GM18867 (cell line): ENCODE measurements at regions not wholly inside any gene's neighbourhood (a gene's known extent, or its start where the extent isn't known, plus 50 kb on each side); places are given as distances from the start of the nearest gene placed in this dataset.
"Not testable (repeated sequence)": the region's sequence is repeated elsewhere in the genome, so short reads cannot be mapped to it uniquely, and the experiment has no call there.

Source experiments
- ATAC-seq: cut with Tn5 transposase; IDR thresholded peaks from one replicate; pipeline ENCODE4 v1.9.1; 2021; ENCODE audit warnings: mild to moderate bottlenecking, moderate library complexity; ENCODE audit not compliant: unreplicated experiment

GRCh38 chr5:87042554-87042953, 225.1 kb upstream of the RASA1 start:
- no peak for ATAC-seq

DNA sequence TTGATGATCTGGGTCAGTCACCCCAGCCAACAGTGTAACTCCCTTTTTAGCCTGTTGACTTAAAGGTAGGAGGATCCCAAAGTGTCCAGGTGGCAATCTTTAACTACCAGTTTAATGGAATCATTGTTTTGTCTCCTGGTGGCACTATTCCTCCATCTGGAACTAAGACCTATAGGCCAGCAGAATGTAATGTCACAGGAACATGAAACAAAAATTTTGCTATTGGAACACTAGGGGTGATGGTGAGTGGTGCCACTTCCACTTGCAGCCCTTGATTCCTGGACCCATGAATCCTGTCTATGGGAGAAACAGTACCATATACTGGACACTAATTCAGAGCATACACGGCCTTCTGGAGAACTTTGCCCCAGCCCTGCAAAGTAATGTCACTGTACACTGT, 219.5 kb upstream of the RASA1 start:
- ATAC-seq, result no peak

GRCh38 chr5:87049012-87049411, 218.7 kb upstream of the RASA1 start:
- not testable (repeated sequence) for ATAC-seq

DNA sequence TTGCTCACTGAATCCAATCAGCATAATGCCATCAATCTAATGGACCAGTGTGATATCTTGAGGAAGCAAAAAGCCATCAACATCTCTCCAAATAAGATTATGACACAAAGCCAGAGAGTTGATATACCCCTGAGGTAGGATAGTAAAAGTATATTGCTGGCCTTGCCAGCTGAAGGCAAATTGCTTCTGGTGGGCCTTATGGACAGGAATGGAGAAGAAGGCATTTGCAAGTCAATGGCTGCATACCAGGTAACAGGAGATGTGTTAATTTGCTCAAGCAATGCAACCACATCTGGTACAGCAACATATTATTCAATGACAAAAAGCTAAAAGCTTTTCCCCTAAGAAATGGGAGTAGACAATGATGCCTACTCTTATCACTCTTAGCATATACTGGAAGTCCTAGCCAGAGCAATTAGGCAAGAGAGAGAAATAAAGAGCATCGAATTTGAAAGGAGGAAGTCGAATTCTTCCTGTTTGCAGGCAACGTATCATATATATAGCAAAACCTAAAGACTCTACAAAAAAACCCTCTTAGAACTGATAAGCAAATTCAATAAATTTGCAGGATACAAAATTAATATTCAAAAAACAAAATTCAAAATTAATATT, 216.1 kb upstream of the RASA1 start:
- ATAC-seq, result no peak

- ATAC-seq, result no peak
Observed at GRCh38 chr5:87053146-87053545, 214.5 kb upstream of the RASA1 start.

- no peak for ATAC-seq
Observed at GRCh38 chr5:87054821-87055220, 212.9 kb upstream of the RASA1 start.

DNA sequence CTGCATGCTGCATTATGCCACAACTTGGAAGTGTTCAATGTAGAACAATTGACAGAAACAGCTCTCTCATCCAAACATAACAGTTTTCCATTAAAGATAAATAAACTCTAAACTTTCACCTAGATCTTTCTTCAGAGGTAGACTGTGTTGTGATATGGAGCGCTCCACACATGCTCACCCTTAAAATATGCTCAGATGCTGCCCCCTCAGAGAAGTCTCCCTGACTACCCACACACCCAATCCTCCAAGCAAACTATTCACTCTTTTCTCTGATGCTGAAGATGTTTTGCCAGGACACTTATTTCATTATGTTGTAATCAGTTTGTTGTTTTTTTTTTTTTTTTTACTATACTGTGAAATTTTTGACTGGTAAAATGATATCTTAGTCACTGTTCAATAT, 206.6 kb upstream of the RASA1 start:
- no peak for ATAC-seq

GRCh38 chr5:87069311-87069710, 198.4 kb upstream of the RASA1 start:
- ATAC-seq, result no peak

DNA sequence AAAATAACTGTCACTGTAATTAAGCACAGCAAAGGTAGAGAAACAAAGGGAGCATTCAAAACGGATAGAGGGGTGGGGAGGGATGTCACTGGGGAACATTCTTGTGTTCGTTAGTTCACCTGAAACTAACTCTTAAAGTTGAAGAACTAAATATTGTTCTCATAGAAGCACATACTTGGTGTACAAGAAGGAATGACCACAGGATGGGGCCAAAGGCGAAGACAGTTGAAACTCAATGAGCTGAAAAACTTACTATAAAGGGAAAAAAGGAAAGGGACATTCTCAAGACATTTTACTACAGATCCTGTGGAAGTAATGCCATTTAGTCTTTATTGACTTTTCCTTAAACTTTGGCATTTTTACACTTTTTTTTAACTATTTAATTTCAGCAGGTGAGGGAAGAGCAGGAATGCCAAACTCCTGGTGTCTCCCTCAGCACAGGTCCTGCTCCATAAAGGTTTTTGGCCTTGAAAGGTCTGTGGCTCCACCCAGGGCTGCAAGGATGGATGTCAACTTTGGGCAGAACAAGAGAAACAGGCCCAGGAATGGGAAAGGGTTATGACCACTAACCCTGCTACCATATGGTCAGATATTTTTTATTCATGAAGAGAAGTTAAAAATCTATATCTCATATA, 197.6 kb upstream of the RASA1 start:
- ATAC-seq, result peak; percentile 79

DNA sequence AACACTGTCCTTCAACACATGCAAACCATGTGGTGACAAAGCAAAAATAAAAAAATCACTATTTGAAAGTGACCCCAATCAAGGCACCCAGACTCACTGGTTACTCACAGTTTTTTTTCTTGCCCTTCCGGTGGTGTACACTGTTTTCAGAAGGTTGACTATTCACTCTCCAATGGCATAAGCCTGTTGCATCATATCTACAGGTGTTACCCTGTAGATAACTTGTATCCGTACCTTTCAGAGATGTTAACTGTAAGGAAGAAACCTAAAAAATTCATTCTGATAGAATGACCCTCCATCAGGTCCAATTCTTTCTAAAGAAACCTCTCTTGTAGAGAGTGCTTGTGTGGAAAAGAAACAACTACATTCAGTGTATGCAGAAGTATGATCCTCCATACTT, 193.6 kb upstream of the RASA1 start:
- ATAC-seq, result no peak

DNA sequence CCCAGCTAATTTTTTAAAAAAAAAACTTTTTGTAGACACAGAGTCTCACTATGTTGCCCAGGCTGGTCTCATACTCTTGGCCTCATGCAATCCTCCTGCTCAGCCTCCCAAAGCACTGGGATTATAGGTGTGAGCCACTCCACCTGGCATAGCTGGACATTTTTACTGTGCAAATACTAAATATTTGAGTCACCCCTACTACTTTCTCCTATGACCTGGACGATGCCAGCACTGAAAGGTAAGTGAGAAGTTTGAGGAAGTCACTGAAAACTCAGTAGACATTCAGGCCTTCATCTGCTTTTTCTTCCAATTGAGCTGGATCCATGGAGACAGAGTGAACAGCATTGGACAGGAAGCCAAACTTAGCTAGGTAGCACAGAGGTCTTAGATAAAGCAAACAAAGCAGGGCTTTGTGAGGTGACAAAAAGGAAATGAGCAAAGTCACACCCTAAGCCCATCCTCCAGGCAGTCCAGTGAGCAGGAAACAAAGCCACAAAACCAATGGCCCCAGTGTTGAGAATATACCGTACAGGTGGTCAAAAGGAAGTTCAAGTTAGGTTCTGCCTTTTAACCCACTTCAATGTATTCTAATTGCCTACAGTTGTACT, 192.6 kb upstream of the RASA1 start:
- ATAC-seq, result peak; percentile 97

- ATAC-seq, result no peak
Observed at GRCh38 chr5:87076411-87076810, 191.3 kb upstream of the RASA1 start.

DNA sequence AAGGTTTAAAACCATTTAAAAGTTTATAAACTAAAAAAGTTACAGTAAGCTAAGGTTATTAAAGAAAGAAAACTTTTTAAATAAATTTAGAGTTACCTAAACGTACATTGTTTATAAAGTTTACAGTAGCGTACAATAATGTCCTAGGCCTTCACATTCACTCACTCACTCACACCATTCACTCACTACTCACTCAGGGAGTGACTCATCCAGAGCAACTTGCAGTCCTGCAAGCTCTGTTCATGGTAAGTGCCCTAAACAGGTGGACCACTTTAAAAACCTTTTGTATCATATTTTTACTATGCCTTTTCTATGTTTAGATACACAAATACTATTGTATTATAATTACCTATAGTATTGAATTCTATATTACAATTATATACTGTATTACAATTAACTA, 190.8 kb upstream of the RASA1 start:
- ATAC-seq, result no peak

DNA sequence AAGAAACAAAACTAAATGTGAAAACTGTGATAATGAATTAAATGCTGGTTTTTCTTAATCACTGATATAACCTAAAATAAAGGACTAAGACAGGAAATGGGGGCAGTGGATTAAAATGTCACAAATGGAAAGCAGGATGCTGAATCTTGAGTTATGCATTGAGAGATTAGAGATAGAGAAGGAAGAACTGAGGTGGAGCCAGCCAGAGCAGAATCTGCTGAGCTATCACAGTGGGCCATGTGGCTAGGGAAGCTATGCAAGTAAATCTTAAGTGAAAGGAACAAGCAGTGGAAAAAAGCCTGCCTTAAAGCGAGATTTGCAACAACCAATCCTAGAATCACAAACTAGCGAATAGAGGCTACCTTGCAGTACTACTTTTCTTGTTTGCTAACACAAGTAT, 188.5 kb upstream of the RASA1 start:
- no peak for ATAC-seq

DNA sequence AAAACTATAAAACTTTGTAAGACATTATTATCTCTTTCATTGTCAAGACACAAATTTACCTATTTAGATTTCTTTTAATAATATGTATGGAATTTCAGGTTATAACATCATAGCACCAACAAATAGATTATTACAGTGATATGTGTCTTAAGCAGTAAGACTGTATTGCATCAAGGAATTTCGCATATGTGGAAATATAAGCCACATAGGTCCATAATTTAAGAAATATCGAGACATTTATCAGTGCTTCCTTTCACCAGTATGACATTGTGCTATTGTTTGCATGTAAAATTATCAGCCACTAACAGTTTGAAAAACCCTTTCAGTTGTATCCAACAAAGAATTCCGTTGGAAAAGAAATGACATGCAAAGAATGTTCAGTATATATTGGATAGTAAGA, 186.7 kb upstream of the RASA1 start:
- peak; percentile 8 for ATAC-seq

- ATAC-seq, result peak; percentile 96
Observed at GRCh38 chr5:87081511-87082372, 185.9 kb upstream of the RASA1 start.

DNA sequence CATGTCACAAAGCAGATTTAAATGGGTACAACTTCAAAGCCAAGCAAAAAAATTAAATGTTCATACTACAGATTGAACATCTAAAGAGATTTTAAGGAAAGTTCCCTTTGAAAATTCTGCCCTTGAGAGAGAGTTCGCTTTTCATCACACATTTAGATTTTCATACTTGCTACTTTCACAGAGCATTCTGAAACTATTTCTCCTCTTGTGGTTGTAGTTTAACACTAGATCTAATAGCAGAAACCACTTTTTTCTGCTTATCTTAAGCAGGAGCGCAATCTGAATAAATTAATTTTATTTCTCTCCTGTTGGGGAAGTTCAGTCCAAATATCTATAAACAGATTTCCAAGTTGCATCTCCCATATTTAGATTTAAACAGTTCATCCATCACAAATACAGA, 173.3 kb upstream of the RASA1 start:
- no peak for ATAC-seq

GRCh38 chr5:87094833-87095232, 172.8 kb upstream of the RASA1 start:
- no peak for ATAC-seq

- no peak for ATAC-seq
Observed at GRCh38 chr5:87095787-87096186, 171.9 kb upstream of the RASA1 start.

DNA sequence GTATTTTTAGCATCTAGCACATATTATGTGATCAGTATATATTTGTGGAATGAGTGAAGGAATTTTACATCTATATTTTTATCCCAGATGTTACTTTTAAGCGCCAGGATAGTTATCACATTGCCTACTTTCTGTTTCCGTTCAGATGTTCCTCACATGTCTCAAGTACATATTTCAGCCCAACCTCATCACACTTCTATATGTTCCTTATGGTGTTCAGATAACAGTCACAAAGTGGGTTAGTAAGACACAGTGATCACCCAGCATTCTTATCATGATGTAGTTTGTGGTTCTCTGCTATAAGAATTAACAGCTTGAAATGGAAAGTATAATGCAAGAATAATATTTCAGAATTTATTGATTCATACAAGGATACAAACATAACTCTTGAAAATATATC, 170.0 kb upstream of the RASA1 start:
- no peak for ATAC-seq

DNA sequence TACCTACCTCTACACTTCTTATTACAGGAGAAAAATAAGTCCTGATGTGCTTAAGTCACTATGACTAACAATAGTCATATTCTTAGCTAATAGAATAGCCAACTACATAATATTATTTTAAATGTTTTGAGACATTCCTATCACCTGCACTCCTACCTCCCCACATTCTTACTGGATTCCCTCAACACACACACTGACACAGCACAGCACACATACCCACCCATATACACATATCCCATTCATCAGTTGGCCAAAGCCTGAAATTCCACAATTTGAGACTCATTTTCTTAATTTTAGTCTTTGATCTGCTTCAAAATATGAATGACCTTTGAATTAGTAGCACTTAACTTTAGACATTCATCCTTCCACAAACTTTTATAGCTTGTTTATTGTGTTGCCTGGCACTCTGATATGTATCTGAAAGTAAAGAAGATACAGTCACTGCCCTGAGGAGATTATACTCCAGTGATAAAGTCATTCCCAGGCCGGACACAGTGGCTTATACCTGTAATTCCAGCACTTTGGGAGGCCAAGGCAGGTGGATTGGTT, 168.3 kb upstream of the RASA1 start:
- no peak for ATAC-seq
